ENCODE measurements at regions not wholly inside any gene's neighbourhood (a gene's known extent, or its start where the extent isn't known, plus 50 kb on each side); places are given as distances from the start of the nearest gene placed in this dataset.

- TF ChIP-seq ASH2L (IDR thresholded peaks at IDR 0.05; ENCODE audit: borderline replicate concordance, low read depth) (no peak), SP1 (IDR thresholded peaks at IDR 0.05; ENCODE audit: low read depth, low read length) (no peak), PAX8 (IDR thresholded peaks at IDR 0.05) (no peak), POLR2A (IDR thresholded peaks at IDR 0.05; ENCODE audit: low read depth, low read length) (no peak), ZBTB33 (IDR thresholded peaks at IDR 0.05) (no peak), CEBPB (IDR thresholded peaks at IDR 0.05; ENCODE audit: borderline replicate concordance in 1 of 2, low read depth in 2 of 2, low read length in 2 of 2) (no peak), ZSCAN29 (IDR thresholded peaks at IDR 0.05) (no peak)
- TF ChIP-seq, protein P1, sequence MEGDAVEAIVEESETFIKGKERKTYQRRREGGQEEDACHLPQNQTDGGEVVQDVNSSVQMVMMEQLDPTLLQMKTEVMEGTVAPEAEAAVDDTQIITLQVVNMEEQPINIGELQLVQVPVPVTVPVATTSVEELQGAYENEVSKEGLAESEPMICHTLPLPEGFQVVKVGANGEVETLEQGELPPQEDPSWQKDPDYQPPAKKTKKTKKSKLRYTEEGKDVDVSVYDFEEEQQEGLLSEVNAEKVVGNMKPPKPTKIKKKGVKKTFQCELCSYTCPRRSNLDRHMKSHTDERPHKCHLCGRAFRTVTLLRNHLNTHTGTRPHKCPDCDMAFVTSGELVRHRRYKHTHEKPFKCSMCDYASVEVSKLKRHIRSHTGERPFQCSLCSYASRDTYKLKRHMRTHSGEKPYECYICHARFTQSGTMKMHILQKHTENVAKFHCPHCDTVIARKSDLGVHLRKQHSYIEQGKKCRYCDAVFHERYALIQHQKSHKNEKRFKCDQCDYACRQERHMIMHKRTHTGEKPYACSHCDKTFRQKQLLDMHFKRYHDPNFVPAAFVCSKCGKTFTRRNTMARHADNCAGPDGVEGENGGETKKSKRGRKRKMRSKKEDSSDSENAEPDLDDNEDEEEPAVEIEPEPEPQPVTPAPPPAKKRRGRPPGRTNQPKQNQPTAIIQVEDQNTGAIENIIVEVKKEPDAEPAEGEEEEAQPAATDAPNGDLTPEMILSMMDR (IDR thresholded peaks at IDR 0.05 in 2 of 3, conservative IDR thresholded peaks at IDR 0.05 in 1 of 3; ENCODE audit: control insufficient read depth in 2 of 3, extremely low read depth in 1 of 3, insufficient read depth in 1 of 3, low read depth in 3 of 3, low read length in 3 of 3), result no peak
Measured at GRCh38 chr6:122161136-122161535, 238.3 kb upstream of the HSF2 start.

All from GM12878 (cell line).